PC-9 (cell line): ENCODE measurements at regions not wholly inside any gene's neighbourhood (a gene's known extent, or its start where the extent isn't known, plus 50 kb on each side); places are given as distances from the start of the nearest gene placed in this dataset.

ENCODE experiments used
- EZH2 ChIP-seq: fragments of 200-600 bp; sonication (generic); IDR thresholded peaks from 2 replicates; pipeline ENCODE4 v1.8.0; 2017; ENCODE audit warnings: antibody characterized with exemption, low read depth
- TF ChIP-seq, protein P1 (sequence below): fragments of 200-600 bp; sonication (generic); conservative IDR thresholded peaks from 2 replicates; pipeline ENCODE4 v1.6.1; 2017; ENCODE audit warnings: mixed run types, antibody characterized with exemption, mild to moderate bottlenecking, moderate library complexity

DNA sequence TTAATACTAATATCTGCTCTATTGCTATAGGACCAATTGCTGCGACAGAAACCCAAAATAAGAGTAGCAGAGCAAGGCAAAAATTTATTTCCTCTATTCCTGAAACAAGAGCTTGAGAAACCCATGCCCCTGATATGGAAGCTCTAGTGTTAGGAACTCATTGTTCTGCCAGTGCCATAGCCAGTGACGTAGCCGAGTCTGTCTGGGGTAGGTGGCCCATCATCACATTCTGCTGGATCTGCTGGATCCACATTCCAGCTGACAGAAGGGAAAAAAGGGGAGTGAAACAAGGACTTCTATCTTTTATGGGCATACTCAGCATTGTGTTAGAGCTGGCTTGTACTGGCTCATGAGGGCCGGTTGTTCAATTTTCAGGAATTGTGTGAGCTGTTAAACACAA, 248.9 kb upstream of the MON1B start:
- TF ChIP-seq, protein P1, sequence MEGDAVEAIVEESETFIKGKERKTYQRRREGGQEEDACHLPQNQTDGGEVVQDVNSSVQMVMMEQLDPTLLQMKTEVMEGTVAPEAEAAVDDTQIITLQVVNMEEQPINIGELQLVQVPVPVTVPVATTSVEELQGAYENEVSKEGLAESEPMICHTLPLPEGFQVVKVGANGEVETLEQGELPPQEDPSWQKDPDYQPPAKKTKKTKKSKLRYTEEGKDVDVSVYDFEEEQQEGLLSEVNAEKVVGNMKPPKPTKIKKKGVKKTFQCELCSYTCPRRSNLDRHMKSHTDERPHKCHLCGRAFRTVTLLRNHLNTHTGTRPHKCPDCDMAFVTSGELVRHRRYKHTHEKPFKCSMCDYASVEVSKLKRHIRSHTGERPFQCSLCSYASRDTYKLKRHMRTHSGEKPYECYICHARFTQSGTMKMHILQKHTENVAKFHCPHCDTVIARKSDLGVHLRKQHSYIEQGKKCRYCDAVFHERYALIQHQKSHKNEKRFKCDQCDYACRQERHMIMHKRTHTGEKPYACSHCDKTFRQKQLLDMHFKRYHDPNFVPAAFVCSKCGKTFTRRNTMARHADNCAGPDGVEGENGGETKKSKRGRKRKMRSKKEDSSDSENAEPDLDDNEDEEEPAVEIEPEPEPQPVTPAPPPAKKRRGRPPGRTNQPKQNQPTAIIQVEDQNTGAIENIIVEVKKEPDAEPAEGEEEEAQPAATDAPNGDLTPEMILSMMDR: no peak
- TF ChIP-seq EZH2: no peak
